H1 (cell line): ENCODE measurements at regions not wholly inside any gene's neighbourhood (a gene's known extent, or its start where the extent isn't known, plus 50 kb on each side); places are given as distances from the start of the nearest gene placed in this dataset.
A peak's percentile ranks its signal among the peaks of the same experiment; 100 is the strongest.

Source experiments
- CTCF ChIA-PET: fragments of 300-600 bp; sonication (Branson Sonifier 250); formaldehyde crosslinking; loops from one replicate; lab custom pipeline; 2021; ENCODE audit not compliant: partially characterized antibody; lab: Charles Lee
- POLR2A ChIA-PET: fragments of 300-600 bp; sonication (Branson Sonifier 250); formaldehyde crosslinking; loops from one replicate; lab custom pipeline; 2021; ENCODE audit warnings: inconsistent platforms; ENCODE audit not compliant: partially characterized antibody; lab: Charles Lee
- DNase-seq, 2 experiments: peaks; one replicate each; pipeline versions ENCODE4 v3.0.0 to v3.0.0-alpha.2; 2010 to 2022; ENCODE audit warnings: low spot score in 2 of 2, low read depth in 1 of 2, mixed read lengths in 1 of 2
- FAIRE-seq: peaks from 2 replicates; lab custom pipeline; 2011; peaks lifted over from hg19 to GRCh38; lab: Jason Lieb, UNC
- H2AFZ ChIP-seq: 2 replicates; pipeline ENCODE4 v1.8.1; 2012; ENCODE audit warnings: low read length, inconsistent platforms
- H2AK5ac ChIP-seq: 2 replicates; pipeline ENCODE4 v1.6.1; 2013; ENCODE audit warnings: low read depth, low read length
- H2BK120ac ChIP-seq: replicated peaks from 2 replicates; pipeline ENCODE3; 2013; ENCODE audit warnings: low read depth, low read length, inconsistent platforms
- H2BK12ac ChIP-seq: 2 replicates; pipeline ENCODE4 v1.6.1; 2013; ENCODE audit warnings: low read depth, low read length
- H2BK15ac ChIP-seq: 2 replicates; pipeline ENCODE4 v1.6.1; 2013; ENCODE audit warnings: low read length
- H2BK20ac ChIP-seq: 2 replicates; pipeline ENCODE4 v1.6.1; 2013; ENCODE audit warnings: low read length
- H2BK5ac ChIP-seq: 2 replicates; pipeline ENCODE4 v1.6.1; 2013; ENCODE audit warnings: low read depth, low read length
- H3K14ac ChIP-seq: 2 replicates; pipeline ENCODE4 v1.6.1; 2013; ENCODE audit warnings: inconsistent platforms; ENCODE audit not compliant: insufficient read length
- H3K18ac ChIP-seq: 2 replicates; pipeline ENCODE4 v1.6.1; 2013; ENCODE audit warnings: low read length; ENCODE audit errors: extremely low read depth
- H3K23ac ChIP-seq: 2 replicates; pipeline ENCODE4 v1.6.1; 2013; ENCODE audit warnings: inconsistent platforms; ENCODE audit not compliant: insufficient read length
- H3K23me2 ChIP-seq: 2 replicates; pipeline ENCODE4 v1.6.1; 2013; ENCODE audit warnings: low read depth, low read length
- H3K27ac ChIP-seq: 2 replicates; pipeline ENCODE4 v1.6.1; 2011; ENCODE audit warnings: low read depth, low read length, inconsistent platforms
- H3K27me3 ChIP-seq, 4 experiments: replicated peaks in 1 of 4; 1 replicate in 1 of 4; 2 replicates in 3 of 4; pipeline versions ENCODE4 v1.6.1 to v1.8.1; 2011 to 2013; ENCODE audit warnings: low read length in 3 of 4, mild to moderate bottlenecking in 3 of 4, inconsistent platforms in 2 of 4, mixed read lengths in 2 of 4, moderate library complexity in 1 of 4; ENCODE audit not compliant: control insufficient read depth in 3 of 4, insufficient read depth in 3 of 4; ENCODE audit errors: extremely low read depth in 1 of 4
- H3K36me3 ChIP-seq, 4 experiments: 2 replicates each; pipeline versions ENCODE4 v1.6.1 to v1.8.1; 2011 to 2013; ENCODE audit warnings: mild to moderate bottlenecking in 4 of 4, low read length in 3 of 4, moderate library complexity in 2 of 4, control low read depth in 1 of 4, inconsistent platforms in 1 of 4; ENCODE audit not compliant: insufficient read depth in 4 of 4, control insufficient read depth in 2 of 4
- H3K4ac ChIP-seq: replicated peaks from 2 replicates; pipeline ENCODE3; 2013; ENCODE audit warnings: low read length, low read depth, mixed read lengths, inconsistent platforms; ENCODE audit not compliant: insufficient read length
- H3K4me1 ChIP-seq, 4 experiments: replicated peaks in 1 of 4; 1 replicate in 1 of 4; 2 replicates in 3 of 4; pipeline versions ENCODE4 v1.6.1 to v1.8.1; 2011 to 2013; ENCODE audit warnings: low read length in 3 of 4, inconsistent platforms in 2 of 4, mixed read lengths in 1 of 4; ENCODE audit not compliant: insufficient read depth in 4 of 4, control insufficient read depth in 3 of 4
- H3K4me2 ChIP-seq, 2 experiments: 2 replicates each; pipeline versions ENCODE4 v1.6.1 to v1.8.1; 2011 to 2013; ENCODE audit warnings: low read depth in 2 of 2, low read length in 2 of 2, control low read depth in 1 of 2, inconsistent platforms in 1 of 2, mild to moderate bottlenecking in 1 of 2; ENCODE audit not compliant: insufficient read depth in 1 of 2
- H3K4me3 ChIP-seq, 4 experiments: fragments of 200-600, 300-600 bp in 1 of 4; sonication (generic), shearing (Covaris generic), sonication (Bioruptor Twin) in 1 of 4; 2 replicates each; pipeline versions ENCODE4 v1.5.1 to v1.8.1; 2011 to 2016; ENCODE audit warnings: low read length in 4 of 4, low read depth in 3 of 4, control low read depth in 2 of 4, inconsistent platforms in 2 of 4, mild to moderate bottlenecking in 2 of 4, mixed read lengths in 1 of 4, moderate library complexity in 1 of 4; ENCODE audit not compliant: insufficient read depth in 2 of 4; ENCODE audit errors: extremely low read depth in 1 of 4
- H3K56ac ChIP-seq: replicated peaks from 2 replicates; pipeline ENCODE3; 2013; ENCODE audit warnings: low read depth, mild to moderate bottlenecking, mixed read lengths, low read length, inconsistent platforms; ENCODE audit not compliant: insufficient read length
- H3K79me1 ChIP-seq: 2 replicates; pipeline ENCODE4 v1.6.1; 2013; ENCODE audit warnings: low read depth, low read length, control low read depth
- H3K79me2 ChIP-seq, 2 experiments: 2 replicates each; pipeline versions ENCODE4 v1.6.1 to v1.8.1; 2012 to 2013; ENCODE audit warnings: low read length in 2 of 2, mild to moderate bottlenecking in 2 of 2, inconsistent platforms in 1 of 2; ENCODE audit not compliant: insufficient read depth in 2 of 2, control insufficient read depth in 1 of 2
- H3K9ac ChIP-seq, 4 experiments: replicated peaks in 1 of 4; 1 replicate in 1 of 4; 2 replicates in 3 of 4; pipeline versions ENCODE4 v1.6.1 to v1.8.1; 2011 to 2013; ENCODE audit warnings: low read depth in 3 of 4, low read length in 3 of 4, control low read depth in 2 of 4, mild to moderate bottlenecking in 2 of 4, moderate library complexity in 2 of 4, inconsistent platforms in 1 of 4; ENCODE audit errors: extremely low read depth in 1 of 4
- H3K9me3 ChIP-seq, 2 experiments: 2 replicates each; pipeline versions ENCODE4 v1.6.1 to v1.8.1; 2012 to 2013; ENCODE audit warnings: mild to moderate bottlenecking in 2 of 2, moderate library complexity in 2 of 2, control low read depth in 1 of 2, inconsistent platforms in 1 of 2, low read depth in 1 of 2, low read length in 1 of 2, mixed read lengths in 1 of 2; ENCODE audit not compliant: insufficient read depth in 2 of 2
- H4K20me1 ChIP-seq, 2 experiments: replicated peaks in 1 of 2; 2 replicates each; pipeline versions ENCODE3 to v1.8.1; 2011 to 2013; ENCODE audit warnings: inconsistent platforms in 2 of 2, low read length in 2 of 2, mild to moderate bottlenecking in 1 of 2; ENCODE audit not compliant: insufficient read depth in 2 of 2, control insufficient read depth in 1 of 2
- H4K5ac ChIP-seq: 2 replicates; pipeline ENCODE4 v1.6.1; 2013; ENCODE audit warnings: low read length, low read depth, mixed read lengths, inconsistent platforms; ENCODE audit not compliant: insufficient read length
- H4K8ac ChIP-seq: 2 replicates; pipeline ENCODE4 v1.8.0; 2013; ENCODE audit warnings: mild to moderate bottlenecking, moderate library complexity, low read length, inconsistent platforms; ENCODE audit not compliant: insufficient read depth; ENCODE audit errors: extremely low read depth
- H4K91ac ChIP-seq: replicated peaks from 2 replicates; pipeline ENCODE3; 2013; ENCODE audit warnings: low read length, mixed read lengths, inconsistent platforms; ENCODE audit not compliant: insufficient read length
- ASH2L ChIP-seq: fragments of 200-600, 300-600 bp; sonication (generic); IDR thresholded peaks from one replicate; pipeline ENCODE4 v1.7.1; 2017; ENCODE audit warnings: low read length
- CTCF ChIP-seq, 3 experiments: IDR thresholded peaks; 1 replicate in 2 of 3; 2 replicates in 1 of 3; pipeline versions ENCODE4 v1.5.1 to v1.6.1; 2011; ENCODE audit warnings: low read length in 3 of 3, mild to moderate bottlenecking in 3 of 3, inconsistent platforms in 2 of 3, low read depth in 1 of 3, moderate library complexity in 1 of 3; ENCODE audit not compliant: insufficient read depth in 1 of 3; ENCODE audit errors: control extremely low read depth in 1 of 3
- RAD21 ChIP-seq, 2 experiments: IDR thresholded peaks in 1 of 2; conservative IDR thresholded peaks in 1 of 2; 2 replicates each; pipeline ENCODE4 v1.6.1; 2011; ENCODE audit warnings: low read depth in 2 of 2, low read length in 2 of 2, improper control_type of control experiment in 1 of 2, inconsistent platforms in 1 of 2, mild to moderate bottlenecking in 1 of 2, moderate library complexity in 1 of 2
- WGBS, 2 experiments: shearing (Covaris generic) in 1 of 2; methylation state at CpG; one replicate each; pipeline versions ENCODE4 v1.1.6 to v1.1.7; 2013 to 2015; ENCODE audit warnings: low lambda C conversion rate in 2 of 2, mixed read lengths in 2 of 2, inconsistent platforms in 1 of 2, low coverage in 1 of 2, missing lambda C conversion rate in 1 of 2; ENCODE audit not compliant: insufficient replicate concordance in 2 of 2, insufficient coverage in 1 of 2, insufficient read length in 1 of 2; ENCODE audit errors: extremely low coverage in 1 of 2, missing lambda C conversion rate in 1 of 2; 5-methylcytosine and 5-hydroxymethylcytosine counted together

- peak; percentile 7 for FAIRE-seq
- H3K18ac ChIP-seq = no peak overlapping the region
Measured at GRCh38 chr1:98556521-98557158, 104.9 kb upstream of the SNX7 start.

More at GRCh38 chr1:98556521-98557158, 104.9 kb upstream of the SNX7 start:
- Histone ChIP-seq H2BK120ac (no peak overlapping the region), H3K27ac (no peak overlapping the region), H2BK12ac (no peak overlapping the region), H3K4ac (no peak overlapping the region), H4K8ac (no peak overlapping the region), H4K5ac (no peak overlapping the region), H3K14ac (no peak overlapping the region), H3K56ac (no peak overlapping the region), H2BK20ac (no peak overlapping the region), H3K79me2 (no peaks in the 10 kb centered on the region), H3K27me3 (no peaks in the 10 kb centered on the region), H3K9ac (no peak overlapping the region), H3K4me3 (no peak overlapping the region), H2BK5ac (no peak overlapping the region), H3K4me2 (no peak overlapping the region), H2BK15ac (no peak overlapping the region), H3K79me1 (no peaks in the 10 kb centered on the region), H4K91ac (no peak overlapping the region), H3K36me3 (no peaks in the 10 kb centered on the region), H2AK5ac (no peak overlapping the region), H3K23me2 (no peaks in the 10 kb centered on the region), H4K20me1 (no peaks in the 10 kb centered on the region), H3K4me1 (no peaks in the 10 kb centered on the region), H3K9me3 (0 out of 4 replicates have a peak, but pooled peaks cover under 1% of the 10 kb centered on the region in 2 experiments), H3K23ac (no peak overlapping the region), H2AFZ (no peak overlapping the region)
- DNase-seq = no peak
- TF ChIP-seq CTCF (IDR thresholded peaks at IDR 0.05; ENCODE audit: control extremely low read depth in 1 of 3, insufficient read depth in 1 of 3, low read depth in 1 of 3, low read length in 3 of 3) (peak in 2 of 3 experiments; percentile 14 to 45; a peak in 2 of 4 replicates), RAD21 (IDR thresholded peaks at IDR 0.05 in 1 of 2, conservative IDR thresholded peaks at IDR 0.05 in 1 of 2; ENCODE audit: low read depth in 2 of 2, low read length in 2 of 2) (peak; percentile 34 to 36; a peak in 3 of 4 replicates), ASH2L (no peak)
- ChIA-PET CTCF (interaction anchor here (0.8 to 1.4 kb wide), 2 partner anchors 10 to 47 kb away, joined by 3 to 5 read pairs; no protein-coding TSS in a partner anchor), POLR2A (no interaction called here)
- 72% methylated on average over 2 of the region's 2 CpGs; no CpG with 5 or more reads in 1 of the 2 experiments for whole genome bisulfite sequencing, 2 experiments
